GM18867 (cell line): ENCODE measurements at regions not wholly inside any gene's neighbourhood (a gene's known extent, or its start where the extent isn't known, plus 50 kb on each side); places are given as distances from the start of the nearest gene placed in this dataset.
"Not testable (repeated sequence)": the region's sequence is repeated elsewhere in the genome, so short reads cannot be mapped to it uniquely, and the experiment has no call there.

ENCODE experiments used
- ATAC-seq: cut with Tn5 transposase; IDR thresholded peaks from one replicate; pipeline ENCODE4 v1.9.1; 2021; ENCODE audit warnings: mild to moderate bottlenecking, moderate library complexity; ENCODE audit not compliant: unreplicated experiment

DNA sequence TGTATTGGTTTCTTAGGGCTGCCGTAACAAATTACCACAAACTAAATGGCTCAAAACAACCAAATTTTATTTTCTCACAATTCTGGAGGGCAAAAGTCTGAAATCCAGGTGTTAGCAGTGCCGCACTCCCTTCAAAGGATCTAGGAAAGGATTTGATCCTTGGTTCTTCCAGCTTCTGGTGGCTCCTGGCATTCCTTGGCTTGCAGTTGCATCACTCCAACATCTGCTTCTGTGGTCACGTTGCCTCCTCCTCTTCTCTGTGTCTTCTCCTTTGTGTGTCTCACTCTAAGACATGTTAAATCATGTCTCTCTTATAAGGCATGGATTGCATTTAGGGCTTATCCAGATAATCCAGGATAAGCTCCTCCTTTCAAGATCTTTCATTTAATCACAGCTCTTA lies 262.2 kb downstream of the MEX3B start:
- ATAC-seq: no peak

- ATAC-seq: no peak
Measured at GRCh38 chr15:81783076-81783475, 262.7 kb downstream of the MEX3B start.

GRCh38 chr15:81781395-81781794 lies 264.4 kb downstream of the MEX3B start:
- ATAC-seq: no peak

DNA sequence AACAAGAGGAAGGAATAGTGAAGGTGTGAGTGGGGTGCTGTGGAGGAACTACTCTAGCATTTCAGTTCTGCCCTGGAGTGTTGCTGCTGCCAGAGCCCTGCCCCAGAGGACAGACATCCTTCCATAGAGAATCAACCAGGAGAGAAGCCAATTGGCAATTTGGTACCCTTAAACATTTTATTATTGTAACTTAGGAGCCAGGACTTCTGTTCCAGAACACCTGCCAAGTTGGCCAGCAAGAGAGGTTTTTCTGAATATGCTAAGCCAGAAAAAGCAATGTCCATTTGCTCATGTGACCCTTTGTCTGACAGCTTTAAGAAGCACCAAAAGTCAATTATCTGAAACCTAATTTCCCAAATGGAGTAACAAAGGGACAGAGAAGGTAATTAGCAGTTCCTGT lies 264.9 kb downstream of the MEX3B start:
- ATAC-seq: no peak

GRCh38 chr15:81779181-81779580 lies 266.6 kb downstream of the MEX3B start:
- ATAC-seq: no peak

DNA sequence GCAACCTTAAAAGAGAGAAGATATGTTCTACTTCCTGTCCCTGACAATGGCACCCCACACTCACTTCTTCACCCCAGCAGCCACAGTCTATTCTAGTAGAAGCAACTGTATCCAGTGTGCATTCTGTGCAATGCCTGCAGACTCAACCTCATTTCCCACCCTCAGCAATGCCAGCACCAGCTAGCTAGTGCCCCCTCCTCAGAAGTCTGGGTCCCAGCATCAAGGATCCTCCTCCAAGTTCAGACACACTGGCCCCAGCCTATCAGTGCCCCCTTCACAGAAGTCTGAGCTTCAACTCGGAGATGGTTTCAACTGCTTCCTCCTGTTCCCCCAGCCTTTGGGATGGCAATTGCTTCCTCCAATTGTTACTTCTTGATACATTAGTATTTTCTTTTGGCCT lies 268.3 kb downstream of the MEX3B start:
- ATAC-seq: no peak

DNA sequence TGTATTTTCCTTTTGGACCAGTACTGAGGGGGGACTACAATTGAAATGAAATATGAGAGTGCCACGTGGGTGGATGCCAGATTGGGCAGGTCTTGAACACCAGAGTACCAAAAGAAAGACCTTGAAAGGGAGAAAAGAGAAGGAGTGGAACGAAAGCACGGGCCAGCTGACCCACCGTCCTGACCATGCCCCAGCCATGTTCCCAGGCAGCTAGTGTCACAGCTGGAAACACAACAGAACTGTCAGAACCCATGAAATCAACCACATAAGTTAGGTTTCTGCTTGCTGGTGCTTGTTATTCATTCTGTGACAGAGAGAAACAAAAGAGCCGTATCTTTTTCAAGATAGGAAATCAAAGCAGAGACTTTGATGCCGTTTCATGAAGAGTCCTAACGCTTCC lies 268.8 kb downstream of the MEX3B start:
- no peak for ATAC-seq

DNA sequence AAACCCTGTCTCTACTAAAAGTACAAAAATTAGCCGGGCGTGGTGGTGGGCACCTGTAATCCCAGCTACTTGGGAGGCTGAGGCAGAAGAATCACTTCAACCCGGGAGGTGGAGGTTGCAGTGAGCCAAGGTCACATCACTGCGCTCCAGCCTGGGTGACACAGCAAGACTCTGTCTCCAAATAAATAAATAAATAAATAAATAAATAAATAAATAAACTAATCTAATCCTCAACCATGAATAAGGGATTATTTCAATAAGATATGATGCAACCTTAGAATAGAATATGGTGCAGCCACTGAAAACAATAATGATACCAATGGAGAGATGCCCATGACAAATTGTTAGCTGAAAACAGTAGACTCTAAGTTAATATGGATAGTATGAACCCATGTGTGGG lies 270.0 kb downstream of the MEX3B start:
- not testable (repeated sequence) for ATAC-seq

DNA sequence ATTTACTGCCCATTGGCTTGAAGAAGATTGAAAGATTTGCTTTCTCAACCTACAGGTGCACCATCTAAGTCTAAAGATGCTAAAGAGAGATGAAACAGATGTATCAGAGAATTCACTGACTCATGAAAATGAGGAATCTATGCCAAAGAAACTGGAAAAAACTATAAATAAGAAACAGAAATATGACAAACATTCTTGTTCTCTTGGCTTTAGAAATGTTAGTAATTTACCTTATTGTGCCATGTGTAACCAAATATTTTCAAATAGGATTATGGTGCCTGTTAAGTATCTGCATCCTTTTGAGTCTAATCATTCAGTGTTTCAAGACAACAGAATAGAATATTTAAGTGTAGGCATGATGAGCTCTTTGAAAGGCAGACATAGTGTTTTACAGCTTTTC lies 271.5 kb downstream of the MEX3B start:
- ATAC-seq: no peak

GRCh38 chr15:81768773-81769172 lies 277.0 kb downstream of the MEX3B start:
- ATAC-seq: no peak

DNA sequence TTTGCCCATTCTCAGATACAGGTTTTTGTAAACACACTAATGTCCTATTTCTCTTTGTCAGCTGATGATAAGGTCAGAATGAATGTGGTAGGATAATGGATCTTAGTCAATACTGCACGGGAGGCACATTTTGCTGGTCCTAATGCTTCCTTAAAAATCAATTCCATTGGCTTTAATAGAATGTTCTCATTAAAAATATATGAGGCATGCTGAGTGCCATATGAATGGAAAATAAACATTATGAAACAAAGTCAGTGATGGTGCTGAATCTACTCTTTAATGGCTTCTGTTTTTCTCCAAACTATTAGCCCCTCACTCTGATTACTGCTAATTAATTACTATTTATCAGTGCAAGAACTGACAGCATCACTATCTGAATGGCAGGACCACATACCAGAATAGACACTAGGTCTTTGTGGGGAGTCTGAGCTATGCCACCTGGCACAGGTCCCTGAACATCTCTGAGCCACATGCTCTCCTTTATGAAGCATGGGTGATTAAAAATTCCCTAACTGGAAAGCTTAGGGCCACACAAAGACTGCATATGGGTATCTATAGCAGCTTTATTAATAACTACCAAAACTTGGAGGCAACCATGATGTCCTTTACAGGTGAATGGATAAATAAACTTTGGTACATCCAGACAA lies 278.9 kb downstream of the MEX3B start:
- ATAC-seq: no peak

DNA sequence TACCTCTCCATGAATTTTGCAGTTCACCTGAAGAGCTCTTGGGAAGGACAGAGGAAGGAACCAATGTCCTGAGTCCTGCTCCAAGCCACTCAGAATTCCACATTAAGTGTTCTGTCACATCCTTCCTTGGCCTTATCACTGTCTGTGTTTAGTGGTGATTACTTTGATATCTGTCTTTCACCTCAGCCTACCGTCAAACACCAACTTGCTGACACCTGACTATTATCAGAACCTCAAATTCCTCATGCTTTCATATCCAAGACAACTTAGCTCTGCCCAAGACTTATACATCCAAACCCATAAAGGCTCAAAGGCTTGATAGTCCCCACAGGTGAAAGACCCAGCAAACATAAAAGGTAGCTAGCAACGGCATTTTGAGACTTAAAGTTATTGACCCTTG lies 280.0 kb downstream of the MEX3B start:
- ATAC-seq: no peak

DNA sequence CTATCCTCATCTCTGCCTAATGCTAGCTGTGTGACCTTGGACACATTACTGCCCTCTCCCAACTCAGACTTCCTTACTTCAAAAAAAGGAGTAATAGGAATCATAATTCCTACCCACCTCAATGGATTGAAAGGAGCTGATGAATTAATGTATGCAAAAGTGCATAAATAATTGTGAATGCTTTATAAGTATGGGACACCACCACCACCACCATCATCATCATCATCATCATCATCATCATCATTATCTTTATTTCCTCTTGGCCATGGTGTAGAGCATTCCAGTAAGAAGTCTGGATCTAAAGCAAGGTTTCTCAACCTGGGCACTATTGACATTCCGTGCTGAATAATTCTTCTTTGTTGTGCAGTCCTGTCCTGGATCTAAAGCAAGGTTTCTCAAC lies 282.5 kb downstream of the MEX3B start:
- ATAC-seq: no peak

- ATAC-seq: no peak
Measured at GRCh38 chr15:81760686-81761085, 285.1 kb downstream of the MEX3B start.

DNA sequence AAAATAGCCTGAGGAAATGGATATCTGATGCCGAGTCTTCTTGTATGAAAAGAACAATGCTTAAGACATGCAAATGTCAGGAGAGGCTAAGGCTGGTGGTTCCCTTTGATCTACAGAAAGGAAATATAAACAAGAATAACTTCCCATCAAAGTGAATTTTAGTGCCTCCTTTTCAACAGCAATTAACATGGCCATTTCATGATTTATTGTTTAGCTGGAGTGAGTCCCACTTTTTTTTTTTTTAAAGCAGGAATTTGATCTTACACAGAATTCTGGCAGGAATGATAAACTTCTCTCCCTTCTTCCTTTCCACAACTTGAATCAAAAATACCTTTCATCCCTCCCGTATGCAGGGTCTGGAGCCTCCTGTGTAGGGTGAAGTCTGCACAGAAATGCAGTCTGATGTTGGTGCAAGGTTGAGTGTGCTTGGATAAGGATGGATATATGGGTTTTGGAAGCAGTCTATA lies 287.0 kb downstream of the MEX3B start:
- no peak for ATAC-seq

GRCh38 chr15:81755626-81756025 lies 290.2 kb downstream of the MEX3B start:
- ATAC-seq: no peak

- no peak for ATAC-seq
Measured at GRCh38 chr15:81754078-81754477, 291.7 kb downstream of the MEX3B start.

GRCh38 chr15:81752974-81753373 lies 292.8 kb downstream of the MEX3B start:
- ATAC-seq: no peak

DNA sequence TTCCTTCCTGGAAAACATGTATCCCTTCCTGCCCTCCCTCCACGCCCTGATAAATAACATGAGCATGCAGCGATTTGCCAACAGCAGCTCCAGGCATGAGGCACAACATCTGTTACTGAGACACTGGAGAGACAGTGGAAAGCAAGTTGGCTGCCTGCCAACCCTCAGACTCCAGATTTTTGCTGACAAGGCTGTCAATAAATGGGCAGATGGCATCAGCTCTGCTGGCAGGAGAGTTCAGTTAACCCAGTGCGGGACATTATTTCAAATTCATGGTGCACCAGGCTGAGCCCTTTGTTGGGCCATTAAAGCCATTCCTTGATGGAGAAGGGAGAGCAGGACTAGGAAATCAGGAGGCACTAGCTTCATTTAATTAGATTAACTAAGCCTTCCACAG lies 293.3 kb downstream of the MEX3B start:
- no peak for ATAC-seq

- no peak for ATAC-seq
Measured at GRCh38 chr15:81751816-81752545, 293.8 kb downstream of the MEX3B start.

DNA sequence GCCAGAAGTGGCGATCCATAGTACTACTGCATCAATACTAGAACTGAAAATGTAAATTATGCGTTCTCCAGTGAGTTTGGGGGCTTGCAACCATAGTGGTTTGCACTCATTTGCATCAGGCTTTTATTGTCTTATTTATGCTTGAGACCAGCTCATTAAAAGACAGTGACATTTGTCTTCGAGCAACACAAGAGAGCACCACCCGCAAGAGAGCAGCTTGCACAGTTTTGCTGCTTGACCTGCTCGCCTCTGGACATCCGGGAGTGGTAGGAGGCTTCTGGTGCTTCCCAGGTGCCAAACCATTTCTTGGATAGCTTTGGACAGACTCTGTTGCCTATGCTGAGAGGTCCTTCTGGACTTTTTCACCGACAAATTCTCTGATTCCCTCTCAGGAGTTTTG lies 294.6 kb downstream of the MEX3B start:
- ATAC-seq: no peak

DNA sequence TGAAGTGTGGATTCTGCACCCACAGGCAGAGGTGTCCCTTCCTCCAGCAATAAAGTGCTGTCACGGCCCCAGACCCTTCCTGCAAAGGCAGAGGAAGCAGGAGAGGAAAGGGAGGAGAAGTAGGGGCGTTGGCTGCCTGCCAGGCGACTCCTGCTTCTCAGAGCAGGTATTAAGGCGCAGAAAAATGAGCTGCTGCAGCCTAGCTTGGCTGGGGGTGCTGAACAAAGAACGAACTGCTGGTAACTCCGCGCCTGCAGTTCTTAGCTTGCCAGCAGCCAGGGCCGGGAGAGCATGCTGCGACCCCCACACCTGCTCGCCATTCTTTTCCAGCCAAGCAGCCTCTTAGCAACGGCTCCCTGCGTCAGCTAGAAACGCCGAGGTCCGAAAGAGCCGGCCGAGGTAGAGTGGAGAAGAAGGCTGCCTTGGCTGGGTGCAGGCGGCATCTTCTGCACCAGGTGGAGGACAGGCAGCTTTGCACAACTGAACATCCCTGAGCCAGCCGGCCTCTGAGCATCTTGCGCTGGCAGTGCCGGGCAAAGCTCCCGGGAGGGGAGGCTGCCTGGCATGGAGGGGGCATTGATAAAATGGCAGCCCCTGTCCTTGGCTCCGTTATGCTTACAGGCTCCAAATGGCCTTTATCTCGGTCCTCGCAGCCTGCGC lies 296.0 kb downstream of the MEX3B start:
- no peak for ATAC-seq
